Gastrocnemius medialis (tissue), 4 donors: ENCODE measurements at regions not wholly inside any gene's neighbourhood (a gene's known extent, or its start where the extent isn't known, plus 50 kb on each side); places are given as distances from the start of the nearest gene placed in this dataset.

Experiments
- POLR2A ChIP-seq, 2 donors: fragments of 450-650 bp; IDR thresholded peaks; one replicate each; pipeline ENCODE4 v1.6.1; 2017; ENCODE audit warnings: antibody characterized with exemption in 2 of 2, mild to moderate bottlenecking in 2 of 2, moderate library complexity in 2 of 2
- TF ChIP-seq, protein P1 (sequence below), 5 experiments: fragments of 450-650 bp in 3 of 5; fragments of 200-600 bp in 2 of 5; sonication (generic) in 2 of 5; IDR thresholded peaks in 4 of 5; conservative IDR thresholded peaks in 1 of 5; 1 replicate in 4 of 5; 2 replicates in 1 of 5; pipeline ENCODE4 v1.5.1; 2016 to 2019; ENCODE audit warnings: antibody characterized with exemption in 5 of 5, mild to moderate bottlenecking in 3 of 5, moderate library complexity in 3 of 5

DNA sequence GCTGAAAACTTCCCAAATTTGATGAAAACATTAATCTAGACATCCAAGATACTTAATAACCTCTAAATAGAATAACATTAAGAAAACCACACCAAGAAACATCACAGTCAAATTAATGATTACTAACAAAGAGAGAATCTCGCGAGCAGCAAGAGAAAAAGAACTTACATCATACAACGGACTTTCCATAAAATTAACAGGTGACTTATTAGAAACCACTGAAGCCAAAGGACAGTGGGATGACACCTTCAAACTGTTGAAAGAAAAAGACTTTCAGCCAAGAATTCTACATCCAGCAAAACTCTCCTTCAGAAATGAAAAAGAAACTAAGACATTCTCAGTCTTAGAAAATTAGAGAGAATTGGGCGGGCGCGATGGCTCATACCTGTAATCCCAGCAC, 232.0 kb downstream of the SNCA start:
- TF ChIP-seq, protein P1, sequence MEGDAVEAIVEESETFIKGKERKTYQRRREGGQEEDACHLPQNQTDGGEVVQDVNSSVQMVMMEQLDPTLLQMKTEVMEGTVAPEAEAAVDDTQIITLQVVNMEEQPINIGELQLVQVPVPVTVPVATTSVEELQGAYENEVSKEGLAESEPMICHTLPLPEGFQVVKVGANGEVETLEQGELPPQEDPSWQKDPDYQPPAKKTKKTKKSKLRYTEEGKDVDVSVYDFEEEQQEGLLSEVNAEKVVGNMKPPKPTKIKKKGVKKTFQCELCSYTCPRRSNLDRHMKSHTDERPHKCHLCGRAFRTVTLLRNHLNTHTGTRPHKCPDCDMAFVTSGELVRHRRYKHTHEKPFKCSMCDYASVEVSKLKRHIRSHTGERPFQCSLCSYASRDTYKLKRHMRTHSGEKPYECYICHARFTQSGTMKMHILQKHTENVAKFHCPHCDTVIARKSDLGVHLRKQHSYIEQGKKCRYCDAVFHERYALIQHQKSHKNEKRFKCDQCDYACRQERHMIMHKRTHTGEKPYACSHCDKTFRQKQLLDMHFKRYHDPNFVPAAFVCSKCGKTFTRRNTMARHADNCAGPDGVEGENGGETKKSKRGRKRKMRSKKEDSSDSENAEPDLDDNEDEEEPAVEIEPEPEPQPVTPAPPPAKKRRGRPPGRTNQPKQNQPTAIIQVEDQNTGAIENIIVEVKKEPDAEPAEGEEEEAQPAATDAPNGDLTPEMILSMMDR (IDR thresholded peaks at IDR 0.05 in 4 of 5, conservative IDR thresholded peaks at IDR 0.05 in 1 of 5), result no peak
- no peak for TF ChIP-seq POLR2A (IDR thresholded peaks at IDR 0.05)
